K562 (cell line): ENCODE measurements at regions not wholly inside any gene's neighbourhood (a gene's known extent, or its start where the extent isn't known, plus 50 kb on each side); places are given as distances from the start of the nearest gene placed in this dataset.

Experiments
- BMI1 ChIP-seq: fragments of 150-350 bp; IDR thresholded peaks from 2 replicates; pipeline ENCODE4 v1.6.1; 2014; ENCODE audit warnings: low read length
- ELF2 ChIP-seq: fragments of 250-450 bp; sonication (Bioruptor Pico); IDR thresholded peaks from 2 replicates; pipeline ENCODE4 v1.5.0; 2021; ENCODE audit warnings: mild to moderate bottlenecking
- KLF6 ChIP-seq: fragments of 250-450 bp; sonication (Bioruptor Pico); IDR thresholded peaks from 2 replicates; pipeline ENCODE4 v1.4.0; 2020; ENCODE audit warnings: mild to moderate bottlenecking, moderate library complexity, borderline replicate concordance
- LARP7 ChIP-seq: fragments of 450-650 bp; IDR thresholded peaks from 2 replicates; pipeline ENCODE4 v1.6.1; 2016
- MGA ChIP-seq: fragments of 450-650 bp; IDR thresholded peaks from 2 replicates; pipeline ENCODE4 v1.6.1; 2016; ENCODE audit warnings: mild to moderate bottlenecking, moderate library complexity
- NCOA6 ChIP-seq: fragments of 450-650 bp; IDR thresholded peaks from 2 replicates; pipeline ENCODE4 v1.6.1; 2017; ENCODE audit warnings: mild to moderate bottlenecking
- POLR2B ChIP-seq: fragments of 450-650 bp; IDR thresholded peaks from 2 replicates; pipeline ENCODE4 v1.6.1; 2018; ENCODE audit warnings: low read depth; ENCODE audit not compliant: partially characterized antibody
- SIN3B ChIP-seq: fragments of 450-650 bp; IDR thresholded peaks from 2 replicates; pipeline ENCODE4 v1.6.1; 2017; ENCODE audit warnings: low read depth, mild to moderate bottlenecking, moderate library complexity
- SPI1 ChIP-seq: IDR thresholded peaks from 2 replicates; pipeline ENCODE4 v1.6.1; 2011; ENCODE audit warnings: low read depth, low read length, control low read depth, borderline replicate concordance
- TEAD1 ChIP-seq, 2 experiments: fragments of 450-650 bp in 1 of 2; sonication (generic) in 1 of 2; formaldehyde crosslinking; IDR thresholded peaks; 2 replicates each; pipeline versions ENCODE4 v1.4.0 to v1.8.0; 2020 to 2022; ENCODE audit warnings: mild to moderate bottlenecking in 2 of 2, missing genetic modification reagents in 1 of 2
- ZNF76 ChIP-seq: fragments of 250-450 bp; sonication (Bioruptor Pico); IDR thresholded peaks from 2 replicates; pipeline ENCODE4 v1.4.0; 2020; ENCODE audit warnings: mild to moderate bottlenecking, moderate library complexity, borderline replicate concordance
- ZNF766 ChIP-seq: fragments of 200-800 bp; sonication (Bioruptor generic); conservative IDR thresholded peaks from 2 replicates; pipeline ENCODE4 v1.6.1; 2016; ENCODE audit warnings: missing genetic modification characterization, missing compliant biosample characterization
- TF ChIP-seq, protein P1 (sequence below): IDR thresholded peaks from 2 replicates; pipeline ENCODE4 v1.6.1; 2011; ENCODE audit not compliant: insufficient read length; ENCODE audit errors: extremely low read depth
- TF ChIP-seq, protein P2 (sequence below), 2 experiments: fragments of 450-650 bp in 1 of 2; sonication (generic) in 1 of 2; formaldehyde crosslinking in 1 of 2; IDR thresholded peaks in 1 of 2; conservative IDR thresholded peaks in 1 of 2; 2 replicates each; pipeline versions ENCODE4 v1.6.1 to v1.8.1; 2016 to 2023; ENCODE audit warnings: mild to moderate bottlenecking in 2 of 2, moderate library complexity in 2 of 2, inconsistent platforms in 1 of 2, missing genetic modification reagents in 1 of 2

DNA sequence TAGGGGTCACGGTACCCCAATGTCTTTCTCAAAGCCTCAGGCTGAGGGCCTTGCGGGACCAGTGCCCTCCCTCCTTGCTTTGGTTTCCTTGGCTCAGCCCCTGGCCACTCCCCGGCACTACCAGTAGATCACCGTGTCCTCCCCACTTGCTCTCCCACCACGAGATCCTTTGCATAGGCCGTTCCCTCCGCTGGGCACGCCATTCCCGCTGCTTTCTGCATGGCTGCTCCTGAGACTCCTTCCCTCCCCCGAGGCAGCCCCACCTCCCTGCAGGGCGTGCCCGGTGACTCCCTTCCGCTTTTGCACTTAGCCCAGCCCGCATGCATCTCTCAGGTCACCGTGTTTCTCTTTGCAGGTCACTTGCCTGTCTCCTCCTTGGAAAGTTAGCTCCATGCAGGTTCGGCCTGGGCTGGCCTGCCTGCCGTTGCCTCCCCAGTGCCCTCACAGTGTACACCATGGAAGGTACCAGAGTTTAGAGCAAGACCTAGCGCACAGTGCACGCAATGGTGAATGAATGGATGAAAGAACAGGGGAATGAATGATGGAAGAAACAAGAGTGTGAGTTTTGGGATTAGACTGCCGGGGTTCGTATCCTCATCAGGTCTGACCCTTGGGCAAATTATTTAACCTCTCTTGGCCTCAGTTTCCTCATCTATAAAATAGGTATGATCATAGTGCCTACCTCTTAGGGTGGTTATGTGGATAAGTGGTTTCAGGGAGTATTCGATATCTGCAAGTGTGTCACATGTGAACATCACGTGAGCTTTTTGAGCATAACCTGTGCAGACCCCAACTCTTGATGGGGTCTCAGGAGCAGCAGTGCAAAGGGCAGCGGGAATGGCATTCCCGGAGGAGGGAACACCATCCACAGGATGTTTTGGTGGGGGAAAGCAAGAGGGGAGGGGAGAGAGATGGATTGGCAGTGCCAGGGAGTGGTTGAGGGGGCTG lies 214.3 kb downstream of the C9orf50 start (continued):
- TF ChIP-seq NCOA6: no peak
- no peak for TF ChIP-seq SIN3B
- TF ChIP-seq, protein P1, sequence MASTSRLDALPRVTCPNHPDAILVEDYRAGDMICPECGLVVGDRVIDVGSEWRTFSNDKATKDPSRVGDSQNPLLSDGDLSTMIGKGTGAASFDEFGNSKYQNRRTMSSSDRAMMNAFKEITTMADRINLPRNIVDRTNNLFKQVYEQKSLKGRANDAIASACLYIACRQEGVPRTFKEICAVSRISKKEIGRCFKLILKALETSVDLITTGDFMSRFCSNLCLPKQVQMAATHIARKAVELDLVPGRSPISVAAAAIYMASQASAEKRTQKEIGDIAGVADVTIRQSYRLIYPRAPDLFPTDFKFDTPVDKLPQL: no peak
- TF ChIP-seq ELF2 (CRISPR knock-in tag): 0 out of 2 replicates have a peak, but pooled peaks have one; percentile 1
- no peak for TF ChIP-seq ZNF766 (CRISPR knock-in tag)
- peak; percentile 94 for TF ChIP-seq MGA
- peak; percentile 72; the same call in 1 of the 2 replicates for TF ChIP-seq ZNF76 (CRISPR knock-in tag)
- peak; percentile 85; the same call in 1 of the 2 replicates for TF ChIP-seq KLF6 (CRISPR knock-in tag)
- TF ChIP-seq POLR2B: peak; percentile 83
- TF ChIP-seq BMI1: no peak
- TF ChIP-seq SPI1: peak; percentile 96
- TF ChIP-seq LARP7: no peak
- TF ChIP-seq, protein P2, sequence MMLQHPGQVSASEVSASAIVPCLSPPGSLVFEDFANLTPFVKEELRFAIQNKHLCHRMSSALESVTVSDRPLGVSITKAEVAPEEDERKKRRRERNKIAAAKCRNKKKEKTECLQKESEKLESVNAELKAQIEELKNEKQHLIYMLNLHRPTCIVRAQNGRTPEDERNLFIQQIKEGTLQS (IDR thresholded peaks at IDR 0.05): peak; percentile 14; the same call in 1 of the 2 replicates
- TF ChIP-seq, protein P2 (CRISPR knock-in tag; conservative IDR thresholded peaks at IDR 0.05): no peak
- peak in 1 of 2 experiments; percentile 3; a peak in 1 of 4 replicates for TF ChIP-seq TEAD1 (CRISPR knock-in tag; IDR thresholded peaks at IDR 0.05)
